ENCODE measurements at regions not wholly inside any gene's neighbourhood (a gene's known extent, or its start where the extent isn't known, plus 50 kb on each side); places are given as distances from the start of the nearest gene placed in this dataset.

DNA sequence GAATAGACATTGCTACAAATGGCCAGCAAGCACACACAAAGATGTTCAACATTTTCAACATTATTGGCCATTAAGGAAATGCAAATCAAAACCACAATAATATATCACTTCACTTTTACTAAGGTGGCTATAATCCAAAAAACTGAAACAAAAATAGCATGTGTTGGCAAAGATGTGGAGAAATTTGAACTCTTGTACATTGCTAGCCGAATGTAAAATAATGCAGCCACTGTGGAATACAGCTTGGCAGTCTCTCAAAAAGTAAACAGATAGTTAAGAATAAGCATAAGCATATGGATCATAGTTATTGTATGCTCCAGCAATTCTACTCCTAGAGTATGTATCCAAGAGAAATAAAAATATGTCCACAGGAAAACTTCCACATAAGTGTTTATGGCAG is 192.5 kb downstream of the EN1 start:
- Histone ChIP-seq H3K4me2 (ENCODE audit: low read depth, low read length, poor library complexity, severe bottlenecking) (no peak overlapping the region), H3F3A (ENCODE audit: low read depth) (no peaks in the 10 kb centered on the region), H4K20me1 (ENCODE audit: insufficient read depth, low read length, poor library complexity, severe bottlenecking) (no peaks in the 10 kb centered on the region), H3K79me2 (ENCODE audit: insufficient read depth, low read length) (no peaks in the 10 kb centered on the region), H3K36me3 (ENCODE audit: insufficient read depth, low read length) (no peaks in the 10 kb centered on the region), H3K9me3 (ENCODE audit: insufficient read depth, low read depth, low read length) (no peaks in the 10 kb centered on the region), H3K4me1 (ENCODE audit: insufficient read depth, low read length, poor library complexity, severe bottlenecking) (no peaks in the 10 kb centered on the region), H3K4me3 (ENCODE audit: low read length, poor library complexity, severe bottlenecking) (no peak overlapping the region), H3K9ac (ENCODE audit: low read depth, low read length, poor library complexity, severe bottlenecking) (no peak overlapping the region), H2AFZ (ENCODE audit: low read length) (no peak overlapping the region), H3K27me3 (ENCODE audit: insufficient read depth, low read length, poor library complexity, severe bottlenecking) (no peaks in the 10 kb centered on the region), H3K9me2 (replicated peaks; ENCODE audit: low read depth, low read length) (0 out of 2 replicates have a peak, but pooled peaks cover 4% of the 10 kb centered on the region)
- TF ChIP-seq EZH2phosphoT487 (IDR thresholded peaks at IDR 0.05; ENCODE audit: borderline replicate concordance) = no peak
- TF ChIP-seq, protein P1, sequence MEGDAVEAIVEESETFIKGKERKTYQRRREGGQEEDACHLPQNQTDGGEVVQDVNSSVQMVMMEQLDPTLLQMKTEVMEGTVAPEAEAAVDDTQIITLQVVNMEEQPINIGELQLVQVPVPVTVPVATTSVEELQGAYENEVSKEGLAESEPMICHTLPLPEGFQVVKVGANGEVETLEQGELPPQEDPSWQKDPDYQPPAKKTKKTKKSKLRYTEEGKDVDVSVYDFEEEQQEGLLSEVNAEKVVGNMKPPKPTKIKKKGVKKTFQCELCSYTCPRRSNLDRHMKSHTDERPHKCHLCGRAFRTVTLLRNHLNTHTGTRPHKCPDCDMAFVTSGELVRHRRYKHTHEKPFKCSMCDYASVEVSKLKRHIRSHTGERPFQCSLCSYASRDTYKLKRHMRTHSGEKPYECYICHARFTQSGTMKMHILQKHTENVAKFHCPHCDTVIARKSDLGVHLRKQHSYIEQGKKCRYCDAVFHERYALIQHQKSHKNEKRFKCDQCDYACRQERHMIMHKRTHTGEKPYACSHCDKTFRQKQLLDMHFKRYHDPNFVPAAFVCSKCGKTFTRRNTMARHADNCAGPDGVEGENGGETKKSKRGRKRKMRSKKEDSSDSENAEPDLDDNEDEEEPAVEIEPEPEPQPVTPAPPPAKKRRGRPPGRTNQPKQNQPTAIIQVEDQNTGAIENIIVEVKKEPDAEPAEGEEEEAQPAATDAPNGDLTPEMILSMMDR (conservative IDR thresholded peaks at IDR 0.05; ENCODE audit: low read length) = no peak

DNA sequence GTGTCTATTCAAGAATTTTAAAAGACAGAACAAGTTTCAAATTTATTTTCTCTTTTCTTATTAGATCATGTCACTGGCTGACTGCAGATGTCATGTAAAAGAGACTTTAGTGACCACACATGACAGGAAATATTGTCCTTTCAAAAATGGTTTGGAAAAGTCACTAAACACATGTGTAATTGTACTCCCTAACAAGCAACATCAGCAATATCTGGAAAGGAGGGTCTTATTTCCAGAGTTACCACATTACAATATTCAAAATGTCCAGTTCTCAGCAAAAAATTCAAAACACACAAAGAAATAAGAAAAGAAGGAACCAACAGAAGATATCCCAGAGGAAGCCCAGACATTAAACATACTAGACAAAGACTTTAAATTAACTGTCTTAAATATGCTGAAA is 197.1 kb downstream of the EN1 start:
- Histone ChIP-seq H3K4me1 (ENCODE audit: insufficient read depth, low read length, poor library complexity, severe bottlenecking) (no peaks in the 10 kb centered on the region), H3K9ac (ENCODE audit: low read depth, low read length, poor library complexity, severe bottlenecking) (no peak overlapping the region), H4K20me1 (ENCODE audit: insufficient read depth, low read length, poor library complexity, severe bottlenecking) (no peaks in the 10 kb centered on the region), H2AFZ (ENCODE audit: low read length) (no peak overlapping the region), H3K79me2 (ENCODE audit: insufficient read depth, low read length) (no peaks in the 10 kb centered on the region), H3K4me3 (ENCODE audit: low read length, poor library complexity, severe bottlenecking) (no peak overlapping the region), H3K9me2 (replicated peaks; ENCODE audit: low read depth, low read length) (0 out of 2 replicates have a peak, but pooled peaks cover 4% of the 10 kb centered on the region), H3K4me2 (ENCODE audit: low read depth, low read length, poor library complexity, severe bottlenecking) (no peak overlapping the region), H3K9me3 (ENCODE audit: insufficient read depth, low read depth, low read length) (no peaks in the 10 kb centered on the region), H3F3A (ENCODE audit: low read depth) (no peaks in the 10 kb centered on the region), H3K36me3 (ENCODE audit: insufficient read depth, low read length) (no peaks in the 10 kb centered on the region), H3K27me3 (ENCODE audit: insufficient read depth, low read length, poor library complexity, severe bottlenecking) (no peaks in the 10 kb centered on the region)
- no peak for TF ChIP-seq EZH2phosphoT487 (IDR thresholded peaks at IDR 0.05; ENCODE audit: borderline replicate concordance)
- TF ChIP-seq, protein P1 (conservative IDR thresholded peaks at IDR 0.05; ENCODE audit: low read length) = no peak

DNA sequence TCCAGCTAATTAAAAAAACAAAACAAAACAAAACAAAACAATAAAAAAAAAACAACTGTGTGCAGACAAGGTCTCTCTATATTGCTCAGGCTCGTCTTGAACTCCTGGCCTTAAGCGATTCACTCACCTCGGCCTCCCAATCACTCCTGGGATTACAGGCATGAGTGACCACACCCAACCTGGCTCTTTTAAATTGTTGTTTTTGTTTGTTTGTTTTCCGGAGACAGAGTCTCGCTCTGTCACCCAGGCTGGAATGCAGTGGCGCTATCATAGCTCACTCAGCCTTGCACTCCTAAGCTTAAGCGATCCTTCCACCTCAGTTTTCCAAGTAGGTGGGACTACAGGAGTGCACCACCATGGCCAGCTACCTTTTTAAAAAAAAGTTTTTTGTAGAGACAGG is 201.6 kb downstream of the EN1 start:
- TF ChIP-seq, protein P1 (conservative IDR thresholded peaks at IDR 0.05; ENCODE audit: low read length) = no peak
- TF ChIP-seq EZH2phosphoT487 (IDR thresholded peaks at IDR 0.05; ENCODE audit: borderline replicate concordance) = no peak
- no peaks in the 10 kb centered on the region for H3K79me2 ChIP-seq (ENCODE audit: insufficient read depth, low read length)
- no peak overlapping the region for H3K4me3 ChIP-seq (ENCODE audit: low read length, poor library complexity, severe bottlenecking)
- no peaks in the 10 kb centered on the region for H3K4me1 ChIP-seq (ENCODE audit: insufficient read depth, low read length, poor library complexity, severe bottlenecking)
- no peak overlapping the region for H3K4me2 ChIP-seq (ENCODE audit: low read depth, low read length, poor library complexity, severe bottlenecking)
- no peaks in the 10 kb centered on the region for H3K27me3 ChIP-seq (ENCODE audit: insufficient read depth, low read length, poor library complexity, severe bottlenecking)
- no peaks in the 10 kb centered on the region for H3K9me3 ChIP-seq (ENCODE audit: insufficient read depth, low read depth, low read length)
- H4K20me1 ChIP-seq (ENCODE audit: insufficient read depth, low read length, poor library complexity, severe bottlenecking) = no peaks in the 10 kb centered on the region
- H3K9ac ChIP-seq (ENCODE audit: low read depth, low read length, poor library complexity, severe bottlenecking) = no peak overlapping the region
- no peaks in the 10 kb centered on the region for H3F3A ChIP-seq (ENCODE audit: low read depth)
- H2AFZ ChIP-seq (ENCODE audit: low read length) = no peak overlapping the region
- no peaks in the 10 kb centered on the region for H3K36me3 ChIP-seq (ENCODE audit: insufficient read depth, low read length)
- H3K9me2 ChIP-seq (replicated peaks; ENCODE audit: low read depth, low read length) = no peaks in the 10 kb centered on the region
